ENCODE measurements at regions not wholly inside any gene's neighbourhood (a gene's known extent, or its start where the extent isn't known, plus 50 kb on each side); places are given as distances from the start of the nearest gene placed in this dataset.

GRCh38 chr3:27985369-27986035, 255.9 kb upstream of the CMC1 start:
- DNase-seq (ENCODE audit: low spot score) (no peak), FAIRE-seq (no peak), ATAC-seq (no peak)
- no peaks in the 10 kb centered on the region for H3K9me3 ChIP-seq (ENCODE audit: low read length)
- no peaks in the 10 kb centered on the region for H3K79me2 ChIP-seq (ENCODE audit: insufficient read depth, low read length)
- ChIA-PET POLR2A (no interaction called here), CTCF (ENCODE audit: low intra/inter-chr PET ratio, low total read pairs) (no interaction called here)
- no peak overlapping the region for H3K4me2 ChIP-seq (ENCODE audit: low read depth, low read length)
- H3K36me3 ChIP-seq (replicated peaks in 1 of 2; ENCODE audit: control insufficient read depth in 1 of 2, insufficient read depth in 2 of 2, low read length in 2 of 2) = no peaks in the 10 kb centered on the region
- in situ Hi-C loops (cut with HindIII; ENCODE audit: extremely low pct_ligation_motif_present, low pct_unique_long_range_greater_than_20kb) (no loop called here), intact Hi-C loops (cut with micrococcal nuclease; ENCODE audit: unreplicated experiment) (no loop called here)
- no TSS peak for BruUV-seq (replicated peaks)
- H3K9ac ChIP-seq (ENCODE audit: insufficient read depth, low read depth, low read length) = no peak overlapping the region
- no peaks in the 10 kb centered on the region for H3K27me3 ChIP-seq (ENCODE audit: control insufficient read depth in 1 of 2, insufficient read depth in 2 of 2, low read length in 2 of 2)
- TF ChIP-seq GMEB2 (CRISPR knock-in tag; IDR thresholded peaks at IDR 0.05; ENCODE audit: low read depth) (no peak), ZNF496 (CRISPR knock-in tag; IDR thresholded peaks at IDR 0.05; ENCODE audit: insufficient replicate concordance) (no peak)
- H3K4me3 ChIP-seq (replicated peaks in 1 of 3; ENCODE audit: insufficient read depth in 1 of 3, low read depth in 2 of 3, low read length in 3 of 3) = no peak overlapping the region
- no peaks in the 10 kb centered on the region for H3K4me1 ChIP-seq (ENCODE audit: insufficient read depth, low read length)
- WGBS (ENCODE audit: low lambda C conversion rate) = under 1% methylated on average over 4 of the region's 4 CpGs
- no peak overlapping the region for H3K27ac ChIP-seq (ENCODE audit: extremely low read length, insufficient read depth, low read length)
- H2AFZ ChIP-seq (ENCODE audit: low read length) = no peak overlapping the region
- H4K20me1 ChIP-seq (ENCODE audit: insufficient read depth, low read length) = no peaks in the 10 kb centered on the region

GRCh38 chr3:27986234-27986879, 255.1 kb upstream of the CMC1 start:
- H3K4me3 ChIP-seq (replicated peaks in 1 of 3; ENCODE audit: insufficient read depth in 1 of 3, low read depth in 2 of 3, low read length in 3 of 3) = no peak overlapping the region
- no peak overlapping the region for H3K9ac ChIP-seq (ENCODE audit: insufficient read depth, low read depth, low read length)
- no TSS peak for BruUV-seq (replicated peaks)
- H3K9me3 ChIP-seq (ENCODE audit: low read length) = no peaks in the 10 kb centered on the region
- CTCF ChIA-PET (ENCODE audit: low intra/inter-chr PET ratio, low total read pairs) = no interaction called here
- WGBS (ENCODE audit: low lambda C conversion rate) = 28% methylated on average over 6 of the region's 6 CpGs
- no peaks in the 10 kb centered on the region for H3K36me3 ChIP-seq (replicated peaks in 1 of 2; ENCODE audit: control insufficient read depth in 1 of 2, insufficient read depth in 2 of 2, low read length in 2 of 2)
- in situ Hi-C loops (cut with HindIII; ENCODE audit: extremely low pct_ligation_motif_present, low pct_unique_long_range_greater_than_20kb) = no loop called here
- no peak for ATAC-seq
- intact Hi-C loops (cut with micrococcal nuclease; ENCODE audit: unreplicated experiment) = no loop called here
- H3K27me3 ChIP-seq (ENCODE audit: control insufficient read depth in 1 of 2, insufficient read depth in 2 of 2, low read length in 2 of 2) = no peaks in the 10 kb centered on the region
- FAIRE-seq = no peak
- no peaks in the 10 kb centered on the region for H3K79me2 ChIP-seq (ENCODE audit: insufficient read depth, low read length)
- H4K20me1 ChIP-seq (ENCODE audit: insufficient read depth, low read length) = no peaks in the 10 kb centered on the region
- no peak overlapping the region for H3K4me2 ChIP-seq (ENCODE audit: low read depth, low read length)
- no peaks in the 10 kb centered on the region for H3K4me1 ChIP-seq (ENCODE audit: insufficient read depth, low read length)
- no peak overlapping the region for H3K27ac ChIP-seq (ENCODE audit: extremely low read length, insufficient read depth, low read length)
- no peak for DNase-seq (ENCODE audit: low spot score)
- POLR2A ChIA-PET = no interaction called here
- no peak overlapping the region for H2AFZ ChIP-seq (ENCODE audit: low read length)
- TF ChIP-seq SP1 (IDR thresholded peaks at IDR 0.05) = no peak
- TF ChIP-seq SP1 (CRISPR knock-in tag; IDR thresholded peaks at IDR 0.05) = no peak
- TF ChIP-seq ZNF549 (CRISPR knock-in tag; IDR thresholded peaks at IDR 0.05) = no peak
- TF ChIP-seq ZNF619 (CRISPR knock-in tag; IDR thresholded peaks at IDR 0.05) = no peak
- TF ChIP-seq MXD4 (CRISPR knock-in tag; IDR thresholded peaks at IDR 0.05) = no peak
- TF ChIP-seq, protein P1, sequence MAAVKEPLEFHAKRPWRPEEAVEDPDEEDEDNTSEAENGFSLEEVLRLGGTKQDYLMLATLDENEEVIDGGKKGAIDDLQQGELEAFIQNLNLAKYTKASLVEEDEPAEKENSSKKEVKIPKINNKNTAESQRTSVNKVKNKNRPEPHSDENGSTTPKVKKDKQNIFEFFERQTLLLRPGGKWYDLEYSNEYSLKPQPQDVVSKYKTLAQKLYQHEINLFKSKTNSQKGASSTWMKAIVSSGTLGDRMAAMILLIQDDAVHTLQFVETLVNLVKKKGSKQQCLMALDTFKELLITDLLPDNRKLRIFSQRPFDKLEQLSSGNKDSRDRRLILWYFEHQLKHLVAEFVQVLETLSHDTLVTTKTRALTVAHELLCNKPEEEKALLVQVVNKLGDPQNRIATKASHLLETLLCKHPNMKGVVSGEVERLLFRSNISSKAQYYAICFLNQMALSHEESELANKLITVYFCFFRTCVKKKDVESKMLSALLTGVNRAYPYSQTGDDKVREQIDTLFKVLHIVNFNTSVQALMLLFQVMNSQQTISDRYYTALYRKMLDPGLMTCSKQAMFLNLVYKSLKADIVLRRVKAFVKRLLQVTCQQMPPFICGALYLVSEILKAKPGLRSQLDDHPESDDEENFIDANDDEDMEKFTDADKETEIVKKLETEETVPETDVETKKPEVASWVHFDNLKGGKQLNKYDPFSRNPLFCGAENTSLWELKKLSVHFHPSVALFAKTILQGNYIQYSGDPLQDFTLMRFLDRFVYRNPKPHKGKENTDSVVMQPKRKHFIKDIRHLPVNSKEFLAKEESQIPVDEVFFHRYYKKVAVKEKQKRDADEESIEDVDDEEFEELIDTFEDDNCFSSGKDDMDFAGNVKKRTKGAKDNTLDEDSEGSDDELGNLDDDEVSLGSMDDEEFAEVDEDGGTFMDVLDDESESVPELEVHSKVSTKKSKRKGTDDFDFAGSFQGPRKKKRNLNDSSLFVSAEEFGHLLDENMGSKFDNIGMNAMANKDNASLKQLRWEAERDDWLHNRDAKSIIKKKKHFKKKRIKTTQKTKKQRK (IDR thresholded peaks at IDR 0.05; ENCODE audit: low read length) = no peak
- no peak for TF ChIP-seq ZNF383 (CRISPR knock-in tag; IDR thresholded peaks at IDR 0.05; ENCODE audit: borderline replicate concordance)
- no peak for TF ChIP-seq ZNF768 (CRISPR knock-in tag; IDR thresholded peaks at IDR 0.05)
- TF ChIP-seq ZNF280B (CRISPR knock-in tag; IDR thresholded peaks at IDR 0.05; ENCODE audit: borderline replicate concordance) = no peak
- TF ChIP-seq ZNF773 (CRISPR knock-in tag; IDR thresholded peaks at IDR 0.05; ENCODE audit: borderline replicate concordance) = no peak

Data from HepG2 (cell line).